A549 (cell line): ENCODE measurements at regions not wholly inside any gene's neighbourhood (a gene's known extent, or its start where the extent isn't known, plus 50 kb on each side); places are given as distances from the start of the nearest gene placed in this dataset.

Experiments used
- ATAC-seq, 2 experiments: fragments of 200-7000 bp in 1 of 2; fragments of >200 bp in 1 of 2; cut with Nextera tagmentation in 1 of 2; cut with Tn5 transposase in 1 of 2; 3 replicates each; pipeline versions ENCODE4 v1.8.0 to v1.9.1; 2018 to 2020; ENCODE audit warnings: mild to moderate bottlenecking in 1 of 2, moderate library complexity in 1 of 2
- CTCF ChIA-PET: fragments of 300-600 bp; sonication (Branson Sonifier 250); formaldehyde crosslinking; extraction: SDS; loops from one replicate; lab custom pipeline; 2021; ENCODE audit warnings: antibody characterized with exemption, inconsistent platforms; lab: Yijun Ruan, JAX
- POLR2A ChIA-PET: fragments of 350-600 bp; formaldehyde crosslinking; extraction: SDS; loops from one replicate; lab custom pipeline; 2021; ENCODE audit warnings: antibody characterized with exemption, inconsistent platforms; lab: Yijun Ruan, JAX
- DNase-seq, 2 experiments: peaks; one replicate each; pipeline versions ENCODE4 v3.0.0 to v3.0.0-alpha.2; 2011 to 2016; ENCODE audit warnings: low read depth in 1 of 2, low spot score in 1 of 2
- FAIRE-seq: peaks from 2 replicates; lab custom pipeline; 2011; peaks lifted over from hg19 to GRCh38; lab: Jason Lieb, UNC
- H3K27ac ChIP-seq, 2 experiments: fragments of >200 bp; sonication (Bioruptor Twin); formaldehyde crosslinking; 3 replicates each; pipeline ENCODE4 v1.5.1; 2016 to 2017
- H3K4me1 ChIP-seq: fragments of >200 bp; sonication (Bioruptor Twin); formaldehyde crosslinking; 3 replicates; pipeline ENCODE4 v1.6.1; 2016
- H3K4me2 ChIP-seq: fragments of >200 bp; sonication (Bioruptor Twin); formaldehyde crosslinking; 3 replicates; pipeline ENCODE4 v1.6.1; 2016
- H3K4me3 ChIP-seq: fragments of >200 bp; sonication (Bioruptor Twin); formaldehyde crosslinking; 3 replicates; pipeline ENCODE4 v1.5.1; 2016
- H3K9me3 ChIP-seq: fragments of >200 bp; sonication (Bioruptor Twin); formaldehyde crosslinking; 3 replicates; pipeline ENCODE4 v1.6.1; 2016
- ATOH8 ChIP-seq: fragments of 250-450 bp; sonication (Bioruptor Pico); IDR thresholded peaks from 2 replicates; pipeline ENCODE4 v1.5.0; 2020; ENCODE audit warnings: low read depth, mild to moderate bottlenecking, moderate library complexity
- BCL3 ChIP-seq: fragments of >200 bp; sonication (Bioruptor Twin); formaldehyde crosslinking; IDR thresholded peaks from 3 replicates; pipeline ENCODE4 v1.6.1; 2016
- BHLHE40 ChIP-seq: IDR thresholded peaks from 2 replicates; pipeline ENCODE4 v1.6.1; 2012; ENCODE audit warnings: low read depth, low read length, inconsistent platforms
- CBX2 ChIP-seq: fragments of 200-600 bp; sonication (generic); IDR thresholded peaks from 2 replicates; pipeline ENCODE4 v1.6.1; 2016; ENCODE audit warnings: low read depth, mild to moderate bottlenecking, borderline replicate concordance
- CBX8 ChIP-seq: fragments of 200-600 bp; sonication (generic); IDR thresholded peaks from 2 replicates; pipeline ENCODE4 v1.6.1; 2016
- CEBPB ChIP-seq, 2 experiments: fragments of >200 bp in 1 of 2; sonication (Bioruptor Twin) in 1 of 2; formaldehyde crosslinking in 1 of 2; IDR thresholded peaks; 2 replicates each; pipeline ENCODE4 v1.6.1; 2012 to 2016
- EP300 ChIP-seq, 2 experiments: fragments of >200 bp; sonication (Bioruptor Twin); formaldehyde crosslinking; IDR thresholded peaks; 2 replicates in 1 of 2; 3 replicates in 1 of 2; pipeline ENCODE4 v1.6.1; 2016 to 2017
- FOXS1 ChIP-seq: fragments of 250-450 bp; sonication (Bioruptor Pico); IDR thresholded peaks from 2 replicates; pipeline ENCODE4 v1.5.0; 2020; ENCODE audit warnings: mild to moderate bottlenecking, moderate library complexity
- GATA3 ChIP-seq: IDR thresholded peaks from 2 replicates; pipeline ENCODE4 v1.6.1; 2012; ENCODE audit warnings: borderline replicate concordance
- HDAC2 ChIP-seq: fragments of 200-600 bp; sonication (generic); IDR thresholded peaks from 2 replicates; pipeline ENCODE4 v1.6.1; 2016
- HOXB5 ChIP-seq: fragments of 250-450 bp; sonication (Bioruptor Pico); IDR thresholded peaks from 2 replicates; pipeline ENCODE4 v1.5.0; 2020; ENCODE audit warnings: mild to moderate bottlenecking, moderate library complexity
- JUNB ChIP-seq: fragments of >200 bp; sonication (Bioruptor Twin); formaldehyde crosslinking; IDR thresholded peaks from 2 replicates; pipeline ENCODE4 v1.6.1; 2016
- KDM5A ChIP-seq: fragments of 200-600 bp; sonication (generic); IDR thresholded peaks from 2 replicates; pipeline ENCODE4 v1.6.1; 2016; ENCODE audit warnings: antibody characterized with exemption, mild to moderate bottlenecking
- RAD21 ChIP-seq, 2 experiments: fragments of >200 bp in 1 of 2; sonication (Bioruptor Twin) in 1 of 2; formaldehyde crosslinking in 1 of 2; IDR thresholded peaks in 1 of 2; conservative IDR thresholded peaks in 1 of 2; 2 replicates in 1 of 2; 3 replicates in 1 of 2; pipeline ENCODE4 v1.6.1; 2012 to 2018; ENCODE audit warnings: inconsistent platforms in 1 of 2
- RARB ChIP-seq: fragments of 250-450 bp; sonication (Bioruptor Pico); IDR thresholded peaks from 2 replicates; pipeline ENCODE4 v1.8.0; 2021; ENCODE audit warnings: mild to moderate bottlenecking, moderate library complexity
- SREBF2 ChIP-seq: fragments of 450-650 bp; IDR thresholded peaks from 2 replicates; pipeline ENCODE4 v1.6.1; 2014; ENCODE audit warnings: mild to moderate bottlenecking, moderate library complexity
- ZSCAN20 ChIP-seq: fragments of 250-450 bp; sonication (Bioruptor Pico); IDR thresholded peaks from 2 replicates; pipeline ENCODE4 v1.8.0; 2022; ENCODE audit warnings: mild to moderate bottlenecking, moderate library complexity
- WGBS: methylation state at CpG from one replicate; pipeline ENCODE4 v1.1.6; 2017; ENCODE audit errors: missing lambda C conversion rate; 5-methylcytosine and 5-hydroxymethylcytosine counted together
- TF ChIP-seq, protein P1 (sequence below): fragments of 250-450 bp; sonication (Bioruptor Pico); IDR thresholded peaks from 2 replicates; pipeline ENCODE4 v1.5.0; 2021; ENCODE audit warnings: mild to moderate bottlenecking, moderate library complexity, borderline replicate concordance
- TF ChIP-seq, protein P2 (sequence below): fragments of 200-600 bp; sonication (generic); IDR thresholded peaks from 2 replicates; pipeline ENCODE4 v1.6.1; 2016; ENCODE audit warnings: antibody characterized with exemption, mild to moderate bottlenecking, moderate library complexity
- TF ChIP-seq, protein P3 (sequence below): fragments of 450-650 bp; IDR thresholded peaks from 2 replicates; pipeline ENCODE4 v1.6.1; 2014; ENCODE audit warnings: antibody characterized with exemption

DNA sequence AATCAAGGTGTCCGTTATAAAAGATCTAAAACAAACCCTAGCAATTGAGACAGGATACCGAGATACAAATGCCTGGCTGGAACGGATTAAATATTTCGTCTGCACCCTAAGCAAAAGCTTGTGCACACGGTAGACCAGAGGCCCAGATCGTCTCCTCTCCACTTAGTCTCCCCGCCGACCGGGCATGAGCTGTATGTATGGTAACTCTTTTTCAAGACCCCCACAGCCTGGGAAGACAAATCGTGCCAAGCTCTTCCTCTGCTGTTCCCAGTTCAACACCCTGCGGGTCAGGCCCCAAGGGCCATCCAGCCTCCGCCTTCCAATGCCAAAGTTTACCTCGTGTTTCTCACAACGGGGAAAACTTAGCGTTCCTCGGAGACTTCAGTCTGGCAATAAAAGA lies 285.7 kb upstream of the GALNT17 start:
- ATAC-seq, result no peak
- Histone ChIP-seq H3K4me2 (no peak overlapping the region), H3K9me3 (peaks cover 4% of the 10 kb centered on the region; the same call in 2 of the 3 replicates)
- TF ChIP-seq, protein P1, sequence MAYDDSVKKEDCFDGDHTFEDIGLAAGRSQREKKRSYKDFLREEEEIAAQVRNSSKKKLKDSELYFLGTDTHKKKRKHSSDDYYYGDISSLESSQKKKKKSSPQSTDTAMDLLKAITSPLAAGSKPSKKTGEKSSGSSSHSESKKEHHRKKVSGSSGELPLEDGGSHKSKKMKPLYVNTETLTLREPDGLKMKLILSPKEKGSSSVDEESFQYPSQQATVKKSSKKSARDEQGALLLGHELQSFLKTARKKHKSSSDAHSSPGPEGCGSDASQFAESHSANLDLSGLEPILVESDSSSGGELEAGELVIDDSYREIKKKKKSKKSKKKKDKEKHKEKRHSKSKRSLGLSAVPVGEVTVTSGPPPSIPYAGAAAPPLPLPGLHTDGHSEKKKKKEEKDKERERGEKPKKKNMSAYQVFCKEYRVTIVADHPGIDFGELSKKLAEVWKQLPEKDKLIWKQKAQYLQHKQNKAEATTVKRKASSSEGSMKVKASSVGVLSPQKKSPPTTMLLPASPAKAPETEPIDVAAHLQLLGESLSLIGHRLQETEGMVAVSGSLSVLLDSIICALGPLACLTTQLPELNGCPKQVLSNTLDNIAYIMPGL (CRISPR knock-in tag), result no peak
- no peak for TF ChIP-seq GATA3
- no peak for TF ChIP-seq CBX2
- TF ChIP-seq, all 56 proteins: peak for 0
- Histone ChIP-seq H3K4me1 (no peaks in the 10 kb centered on the region), H3K27ac (no peak overlapping the region), H3K4me3 (no peak overlapping the region)
- DNase-seq (no peak), FAIRE-seq (no peak)
- ChIA-PET POLR2A (no interaction called here), CTCF (interaction anchor here (0.9 to 1.1 kb wide), 3 partner anchors 10 to 18 kb away, joined by 3 to 4 read pairs (median 3); no protein-coding TSS in a partner anchor)
- 52% methylated on average over 16 of the region's 16 CpGs for WGBS

DNA sequence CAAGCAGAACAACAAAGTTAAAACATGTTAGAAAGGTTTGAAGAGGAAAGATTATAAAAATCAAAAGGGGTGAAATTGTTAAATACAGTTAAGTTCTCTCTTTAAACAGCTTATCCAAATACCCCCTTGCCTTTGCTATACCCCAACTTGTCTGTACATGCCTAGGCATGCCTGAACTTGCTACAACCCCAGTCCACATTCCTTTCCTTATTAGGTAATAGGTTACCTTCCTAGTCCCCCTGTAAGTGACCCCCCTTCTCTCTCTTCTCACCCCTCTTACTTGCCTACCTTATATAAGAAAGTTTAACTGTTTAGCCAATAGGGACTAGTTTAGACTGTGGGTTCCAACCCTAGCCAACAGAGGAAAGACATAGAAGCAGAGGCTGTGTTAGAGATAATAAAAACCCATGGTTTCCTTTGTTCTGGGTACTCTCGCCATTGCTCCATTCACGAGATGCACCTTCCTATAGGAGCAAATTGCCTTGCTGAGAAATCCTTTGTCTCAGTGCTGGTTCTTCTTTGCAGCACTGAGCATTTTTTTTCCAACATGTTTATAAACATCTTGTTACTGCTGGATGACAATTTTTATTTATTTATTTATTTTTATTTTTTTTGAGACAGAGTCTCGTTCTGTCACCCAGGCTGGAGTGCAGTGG lies 282.2 kb upstream of the GALNT17 start:
- Histone ChIP-seq H3K27ac (no peak overlapping the region), H3K4me1 (no peaks in the 10 kb centered on the region), H3K4me3 (no peak overlapping the region)
- DNase-seq, result no peak
- CTCF ChIA-PET, result interaction anchor here (1.4 to 2.6 kb wide), 4 partner anchors 8 to 886 kb away, joined by 4 to 11 read pairs (median 8); no protein-coding TSS in a partner anchor
- no peak for ATAC-seq
- TF ChIP-seq GATA3, result no peak
- TF ChIP-seq CBX8, result no peak
- TF ChIP-seq ATOH8, result no peak
- no peak for TF ChIP-seq RAD21 (conservative IDR thresholded peaks at IDR 0.05 in 1 of 2, IDR thresholded peaks at IDR 0.05 in 1 of 2)
- no peak for TF ChIP-seq SREBF2
- no peak for TF ChIP-seq FOXS1 (CRISPR knock-in tag)
- TF ChIP-seq HDAC2, result no peak
- no peak for TF ChIP-seq EP300 (IDR thresholded peaks at IDR 0.05)
- no peak for TF ChIP-seq RARB (CRISPR knock-in tag)
- TF ChIP-seq JUNB, result no peak
- no peak for TF ChIP-seq CEBPB (IDR thresholded peaks at IDR 0.05)
- TF ChIP-seq, protein P2, sequence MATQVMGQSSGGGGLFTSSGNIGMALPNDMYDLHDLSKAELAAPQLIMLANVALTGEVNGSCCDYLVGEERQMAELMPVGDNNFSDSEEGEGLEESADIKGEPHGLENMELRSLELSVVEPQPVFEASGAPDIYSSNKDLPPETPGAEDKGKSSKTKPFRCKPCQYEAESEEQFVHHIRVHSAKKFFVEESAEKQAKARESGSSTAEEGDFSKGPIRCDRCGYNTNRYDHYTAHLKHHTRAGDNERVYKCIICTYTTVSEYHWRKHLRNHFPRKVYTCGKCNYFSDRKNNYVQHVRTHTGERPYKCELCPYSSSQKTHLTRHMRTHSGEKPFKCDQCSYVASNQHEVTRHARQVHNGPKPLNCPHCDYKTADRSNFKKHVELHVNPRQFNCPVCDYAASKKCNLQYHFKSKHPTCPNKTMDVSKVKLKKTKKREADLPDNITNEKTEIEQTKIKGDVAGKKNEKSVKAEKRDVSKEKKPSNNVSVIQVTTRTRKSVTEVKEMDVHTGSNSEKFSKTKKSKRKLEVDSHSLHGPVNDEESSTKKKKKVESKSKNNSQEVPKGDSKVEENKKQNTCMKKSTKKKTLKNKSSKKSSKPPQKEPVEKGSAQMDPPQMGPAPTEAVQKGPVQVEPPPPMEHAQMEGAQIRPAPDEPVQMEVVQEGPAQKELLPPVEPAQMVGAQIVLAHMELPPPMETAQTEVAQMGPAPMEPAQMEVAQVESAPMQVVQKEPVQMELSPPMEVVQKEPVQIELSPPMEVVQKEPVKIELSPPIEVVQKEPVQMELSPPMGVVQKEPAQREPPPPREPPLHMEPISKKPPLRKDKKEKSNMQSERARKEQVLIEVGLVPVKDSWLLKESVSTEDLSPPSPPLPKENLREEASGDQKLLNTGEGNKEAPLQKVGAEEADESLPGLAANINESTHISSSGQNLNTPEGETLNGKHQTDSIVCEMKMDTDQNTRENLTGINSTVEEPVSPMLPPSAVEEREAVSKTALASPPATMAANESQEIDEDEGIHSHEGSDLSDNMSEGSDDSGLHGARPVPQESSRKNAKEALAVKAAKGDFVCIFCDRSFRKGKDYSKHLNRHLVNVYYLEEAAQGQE, result no peak
- TF ChIP-seq KDM5A, result no peak
- no peak for TF ChIP-seq ZSCAN20 (CRISPR knock-in tag)
- no peak for TF ChIP-seq HOXB5 (CRISPR knock-in tag)
- TF ChIP-seq BCL3, result no peak
- TF ChIP-seq BHLHE40, result no peak
- TF ChIP-seq, protein P3, sequence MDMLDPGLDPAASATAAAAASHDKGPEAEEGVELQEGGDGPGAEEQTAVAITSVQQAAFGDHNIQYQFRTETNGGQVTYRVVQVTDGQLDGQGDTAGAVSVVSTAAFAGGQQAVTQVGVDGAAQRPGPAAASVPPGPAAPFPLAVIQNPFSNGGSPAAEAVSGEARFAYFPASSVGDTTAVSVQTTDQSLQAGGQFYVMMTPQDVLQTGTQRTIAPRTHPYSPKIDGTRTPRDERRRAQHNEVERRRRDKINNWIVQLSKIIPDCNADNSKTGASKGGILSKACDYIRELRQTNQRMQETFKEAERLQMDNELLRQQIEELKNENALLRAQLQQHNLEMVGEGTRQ, result no peak
- TF ChIP-seq, all 56 proteins: peak for 0
- no peak overlapping the region for H3K4me2 ChIP-seq
- WGBS, result 26% methylated on average over 3 of the region's 3 CpGs
- POLR2A ChIA-PET, result no interaction called here
- H3K9me3 ChIP-seq, result peaks cover 4% of the 10 kb centered on the region; the same call in 2 of the 3 replicates
- no peak for FAIRE-seq
